ENCODE measurements at regions not wholly inside any gene's neighbourhood (a gene's known extent, or its start where the extent isn't known, plus 50 kb on each side); places are given as distances from the start of the nearest gene placed in this dataset.

DNA sequence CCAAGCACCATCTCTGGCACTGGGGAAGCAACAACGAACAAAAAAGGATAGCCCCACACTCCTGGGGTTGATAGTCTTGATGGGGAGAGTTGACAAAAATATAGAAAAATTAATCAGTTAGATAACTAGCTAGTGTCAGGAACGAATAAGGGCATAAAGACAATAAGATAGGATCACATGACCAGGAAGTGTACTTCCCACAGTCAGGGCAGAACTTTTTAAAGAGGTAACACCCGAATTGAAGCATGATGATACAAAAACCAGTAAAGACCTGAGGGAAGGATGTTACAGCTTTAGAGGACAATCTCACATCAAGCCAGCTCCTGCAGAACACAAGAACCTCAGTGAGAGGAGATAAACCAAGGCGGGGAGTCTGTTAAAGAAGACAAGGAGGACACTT lies 295.4 kb upstream of the CRIM1 start:
- TF ChIP-seq, protein P1, sequence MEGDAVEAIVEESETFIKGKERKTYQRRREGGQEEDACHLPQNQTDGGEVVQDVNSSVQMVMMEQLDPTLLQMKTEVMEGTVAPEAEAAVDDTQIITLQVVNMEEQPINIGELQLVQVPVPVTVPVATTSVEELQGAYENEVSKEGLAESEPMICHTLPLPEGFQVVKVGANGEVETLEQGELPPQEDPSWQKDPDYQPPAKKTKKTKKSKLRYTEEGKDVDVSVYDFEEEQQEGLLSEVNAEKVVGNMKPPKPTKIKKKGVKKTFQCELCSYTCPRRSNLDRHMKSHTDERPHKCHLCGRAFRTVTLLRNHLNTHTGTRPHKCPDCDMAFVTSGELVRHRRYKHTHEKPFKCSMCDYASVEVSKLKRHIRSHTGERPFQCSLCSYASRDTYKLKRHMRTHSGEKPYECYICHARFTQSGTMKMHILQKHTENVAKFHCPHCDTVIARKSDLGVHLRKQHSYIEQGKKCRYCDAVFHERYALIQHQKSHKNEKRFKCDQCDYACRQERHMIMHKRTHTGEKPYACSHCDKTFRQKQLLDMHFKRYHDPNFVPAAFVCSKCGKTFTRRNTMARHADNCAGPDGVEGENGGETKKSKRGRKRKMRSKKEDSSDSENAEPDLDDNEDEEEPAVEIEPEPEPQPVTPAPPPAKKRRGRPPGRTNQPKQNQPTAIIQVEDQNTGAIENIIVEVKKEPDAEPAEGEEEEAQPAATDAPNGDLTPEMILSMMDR (conservative IDR thresholded peaks at IDR 0.05; ENCODE audit: low read depth, low read length) = no peak
- no peak for TF ChIP-seq EZH2 (IDR thresholded peaks at IDR 0.05; ENCODE audit: low read length, unreplicated experiment)
